Breast epithelium (tissue), 4 donors: ENCODE measurements at regions not wholly inside any gene's neighbourhood (a gene's known extent, or its start where the extent isn't known, plus 50 kb on each side); places are given as distances from the start of the nearest gene placed in this dataset.
"Not testable (repeated sequence)": the region's sequence is repeated elsewhere in the genome, so short reads cannot be mapped to it uniquely, and the experiment has no call there.

Experiments
- DNase-seq, 2 donors: peaks; one replicate each; pipeline ENCODE4 v3.0.0-alpha.2; 2019; ENCODE audit warnings: low spot score in 2 of 2
- H3K27ac ChIP-seq, 2 donors: fragments of 200-600 bp; sonication (generic) in 1 of 2; one replicate each; pipeline ENCODE4 v1.5.1; 2016 to 2019; ENCODE audit warnings: mild to moderate bottlenecking in 1 of 2
- H3K27me3 ChIP-seq, 2 donors: fragments of 200-600 bp; sonication (generic) in 1 of 2; one replicate each; pipeline versions ENCODE4 v1.5.1 to v1.6.0; 2017 to 2019; ENCODE audit warnings: control low read depth in 1 of 2, mild to moderate bottlenecking in 1 of 2
- H3K36me3 ChIP-seq: fragments of 200-600 bp; one replicate; pipeline ENCODE4 v1.5.1; 2019
- H3K4me1 ChIP-seq, 2 donors: fragments of 200-600 bp; sonication (generic); one replicate each; pipeline ENCODE4 v1.5.1; 2016 to 2019; ENCODE audit warnings: control low read depth in 1 of 2
- H3K4me3 ChIP-seq, 3 donors: fragments of 200-600 bp; sonication (generic); 1 replicate in 2 of 3; 2 replicates in 1 of 3; pipeline ENCODE4 v1.5.1; 2016 to 2019; ENCODE audit warnings: mild to moderate bottlenecking in 3 of 3, moderate library complexity in 2 of 3
- H3K9me3 ChIP-seq, 2 donors: fragments of 200-600 bp; sonication (generic) in 1 of 2; one replicate each; pipeline ENCODE4 v1.5.1; 2016 to 2019; ENCODE audit warnings: control low read depth in 1 of 2
- CTCF ChIP-seq, 3 donors: fragments of 450-650 bp; IDR thresholded peaks; one replicate each; pipeline ENCODE4 v1.5.1; 2016 to 2017; ENCODE audit warnings: antibody characterized with exemption in 3 of 3, mild to moderate bottlenecking in 3 of 3, moderate library complexity in 3 of 3
- POLR2A ChIP-seq: fragments of 450-650 bp; IDR thresholded peaks from one replicate; pipeline ENCODE4 v1.6.1; 2016; ENCODE audit warnings: antibody characterized with exemption, mild to moderate bottlenecking, moderate library complexity
- POLR2AphosphoS5 ChIP-seq, 3 donors: sonication (generic); formaldehyde crosslinking; IDR thresholded peaks; one replicate each; pipeline ENCODE4 v1.6.1; 2017; ENCODE audit warnings: antibody characterized with exemption in 3 of 3
- intact Hi-C: fragments of 100-400 bp; cut with DNase I; formaldehyde crosslinking; loops from one replicate; pipeline ENCODE4 v1.15.1; 2023; ENCODE audit warnings: low total_unique reads

- H3K4me3 ChIP-seq = no peak overlapping the region
- intact Hi-C loops = no loop called here
- no peak for DNase-seq
- H3K4me1 ChIP-seq = no peaks in the 10 kb centered on the region
- no peaks in the 10 kb centered on the region for H3K36me3 ChIP-seq
- H3K9me3 ChIP-seq = no peaks in the 10 kb centered on the region
- TF ChIP-seq CTCF (IDR thresholded peaks at IDR 0.05) (no peak), POLR2A (no peak), POLR2AphosphoS5 (IDR thresholded peaks at IDR 0.05) (no peak)
- H3K27me3 ChIP-seq = no peaks in the 10 kb centered on the region
- H3K27ac ChIP-seq = no peak overlapping the region
These were observed 89.7 kb upstream of the ANTXRL start for GRCh38 chr10:46197050-46197449.

GRCh38 chr10:46198516-46198915 is 88.3 kb upstream of the ANTXRL start:
- no peak for DNase-seq
- Histone ChIP-seq H3K4me3 (no peak overlapping the region), H3K9me3 (no peaks in the 10 kb centered on the region), H3K27me3 (no peaks in the 10 kb centered on the region), H3K27ac (no peak overlapping the region), H3K4me1 (no peaks in the 10 kb centered on the region), H3K36me3 (no peaks in the 10 kb centered on the region)
- no peak for TF ChIP-seq CTCF (IDR thresholded peaks at IDR 0.05)
- TF ChIP-seq POLR2A = no peak
- TF ChIP-seq POLR2AphosphoS5 (IDR thresholded peaks at IDR 0.05) = no peak
- intact Hi-C loops = no loop called here

GRCh38 chr10:46202405-46202804 is 84.4 kb upstream of the ANTXRL start:
- H3K4me3 ChIP-seq, DNase-seq, H3K4me1 ChIP-seq, H3K9me3 ChIP-seq, intact Hi-C loops, H3K27me3 ChIP-seq, H3K36me3 ChIP-seq, H3K27ac ChIP-seq: not testable (repeated sequence)

GRCh38 chr10:46204482-46205102 is 82.2 kb upstream of the ANTXRL start:
- H3K9me3 ChIP-seq, intact Hi-C loops, H3K36me3 ChIP-seq, H3K27me3 ChIP-seq, H3K27ac ChIP-seq, H3K4me3 ChIP-seq, DNase-seq, H3K4me1 ChIP-seq: not testable (repeated sequence)

GRCh38 chr10:46210427-46210826 is 76.4 kb upstream of the ANTXRL start:
- H3K4me3 ChIP-seq, H3K27me3 ChIP-seq, H3K27ac ChIP-seq, intact Hi-C loops, H3K4me1 ChIP-seq, H3K9me3 ChIP-seq, H3K36me3 ChIP-seq, DNase-seq: not testable (repeated sequence)

GRCh38 chr10:46215426-46215825 is 71.4 kb upstream of the ANTXRL start:
- Histone ChIP-seq H3K36me3 (no peaks in the 10 kb centered on the region), H3K9me3 (no peaks in the 10 kb centered on the region), H3K4me1 (no peaks in the 10 kb centered on the region), H3K4me3 (no peak overlapping the region), H3K27ac (no peak overlapping the region), H3K27me3 (no peaks in the 10 kb centered on the region)
- TF ChIP-seq CTCF (IDR thresholded peaks at IDR 0.05) (no peak), POLR2A (no peak), POLR2AphosphoS5 (IDR thresholded peaks at IDR 0.05) (no peak)
- DNase-seq = no peak
- intact Hi-C loops = no loop called here

- DNase-seq = no peak
- Histone ChIP-seq H3K4me1 (no peaks in the 10 kb centered on the region), H3K36me3 (no peaks in the 10 kb centered on the region), H3K27me3 (no peaks in the 10 kb centered on the region), H3K27ac (no peak overlapping the region), H3K9me3 (no peaks in the 10 kb centered on the region), H3K4me3 (no peak overlapping the region)
- no peak for TF ChIP-seq POLR2AphosphoS5 (IDR thresholded peaks at IDR 0.05)
- no peak for TF ChIP-seq POLR2A
- TF ChIP-seq CTCF (IDR thresholded peaks at IDR 0.05) = no peak
- intact Hi-C loops = no loop called here
These were observed 70.7 kb upstream of the ANTXRL start for GRCh38 chr10:46216003-46216634.
